ENCODE measurements at regions not wholly inside any gene's neighbourhood (a gene's known extent, or its start where the extent isn't known, plus 50 kb on each side); places are given as distances from the start of the nearest gene placed in this dataset.
"Not testable (repeated sequence)": the region's sequence is repeated elsewhere in the genome, so short reads cannot be mapped to it uniquely, and the experiment has no call there.

- not testable (repeated sequence) for DNase-seq
Observed at GRCh38 chr19:57035740-57036139, 84.0 kb upstream of the USP29 start.

- DNase-seq = no peak
Observed at GRCh38 chr19:57037556-57037955, 82.2 kb upstream of the USP29 start.

GRCh38 chr19:57047743-57048142 lies 72.0 kb upstream of the USP29 start:
- DNase-seq = no peak

- DNase-seq = no peak
Observed at GRCh38 chr19:57050863-57051262, 68.9 kb upstream of the USP29 start.

DNA sequence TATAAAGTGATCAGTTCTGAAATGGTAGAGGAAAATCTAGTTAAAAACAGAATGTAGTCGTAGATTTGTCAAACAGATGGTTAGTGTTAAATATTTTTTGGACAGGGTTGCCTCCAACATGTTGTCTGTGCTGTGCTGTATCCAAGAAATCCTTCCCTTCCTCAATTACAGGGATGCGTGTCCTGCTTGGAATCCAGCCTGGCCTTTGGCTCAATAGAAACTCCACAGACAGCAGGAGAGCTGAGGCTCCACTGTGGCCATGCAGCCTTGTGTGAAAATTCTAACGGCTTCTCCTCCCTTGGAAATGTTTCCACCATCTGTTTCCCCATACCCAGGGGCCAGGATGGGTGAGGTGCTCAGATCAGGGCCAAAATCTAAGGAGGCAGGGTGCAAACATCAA lies 67.7 kb upstream of the USP29 start:
- DNase-seq = no peak

DNA sequence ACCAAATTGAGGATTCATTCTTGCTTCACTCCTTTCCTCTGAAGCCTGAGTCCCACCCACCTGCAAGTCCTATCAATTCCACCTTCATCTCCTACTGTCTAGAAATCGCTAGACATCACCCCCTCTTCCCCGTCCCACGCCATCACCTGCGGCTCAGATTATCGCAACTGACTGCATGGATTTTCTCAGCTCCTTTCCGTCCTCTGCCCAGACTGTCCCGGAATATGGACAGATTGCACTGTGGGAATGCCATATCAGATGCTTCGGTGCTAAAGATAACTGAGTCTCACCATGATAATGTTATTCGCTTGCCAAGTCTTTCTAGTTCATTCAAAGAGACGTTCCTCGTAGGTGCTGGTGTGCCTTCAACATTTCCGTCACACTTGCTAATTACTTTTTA lies 66.4 kb upstream of the USP29 start:
- DNase-seq = no peak

- DNase-seq = no peak
Observed at GRCh38 chr19:57055956-57056355, 63.8 kb upstream of the USP29 start.

GRCh38 chr19:57057036-57057686 lies 62.6 kb upstream of the USP29 start:
- no peak for DNase-seq

GRCh38 chr19:57058871-57059270 lies 60.9 kb upstream of the USP29 start:
- DNase-seq = no peak

- no peak for DNase-seq
Observed at GRCh38 chr19:57063070-57063469, 56.7 kb upstream of the USP29 start.

DNA sequence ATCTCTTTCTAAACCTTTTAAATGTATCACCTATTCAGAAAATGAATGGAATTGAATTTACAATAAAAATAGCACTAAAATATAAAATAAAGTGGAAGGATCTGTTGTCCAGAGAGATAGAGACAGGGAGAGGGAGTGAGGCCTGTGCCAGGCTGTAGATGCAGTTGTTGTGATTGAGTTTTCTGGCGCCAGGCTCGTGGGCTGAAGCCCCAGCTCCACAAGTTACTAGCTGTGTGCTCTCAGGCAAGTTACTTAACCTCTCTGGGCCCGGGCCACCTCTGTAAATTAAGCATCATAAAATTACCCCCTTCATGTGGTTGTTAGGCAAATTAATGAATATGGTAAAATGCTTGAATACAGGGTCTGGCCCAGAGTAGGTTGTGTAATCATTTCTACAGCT lies 52.3 kb upstream of the USP29 start:
- no peak for DNase-seq

DNA sequence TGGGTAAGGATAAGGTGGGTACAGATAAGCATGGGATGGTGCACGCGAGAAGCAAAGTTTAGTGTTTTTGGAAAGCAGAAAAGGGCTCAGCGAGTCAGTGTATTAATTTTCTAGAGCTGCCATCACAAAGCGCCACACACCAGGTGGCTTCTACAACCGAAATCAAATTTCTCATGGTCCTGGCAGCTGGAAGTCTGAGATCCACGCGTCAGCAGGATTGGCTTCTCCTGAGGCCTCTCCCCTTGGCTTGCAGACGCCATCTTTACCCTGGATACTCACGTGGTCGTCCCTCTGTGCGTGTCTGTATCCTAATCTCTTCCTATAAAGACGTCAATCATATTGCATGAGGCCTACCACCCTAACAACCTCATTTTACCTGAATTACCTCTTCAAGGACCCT lies 51.5 kb upstream of the USP29 start:
- no peak for DNase-seq

DNA sequence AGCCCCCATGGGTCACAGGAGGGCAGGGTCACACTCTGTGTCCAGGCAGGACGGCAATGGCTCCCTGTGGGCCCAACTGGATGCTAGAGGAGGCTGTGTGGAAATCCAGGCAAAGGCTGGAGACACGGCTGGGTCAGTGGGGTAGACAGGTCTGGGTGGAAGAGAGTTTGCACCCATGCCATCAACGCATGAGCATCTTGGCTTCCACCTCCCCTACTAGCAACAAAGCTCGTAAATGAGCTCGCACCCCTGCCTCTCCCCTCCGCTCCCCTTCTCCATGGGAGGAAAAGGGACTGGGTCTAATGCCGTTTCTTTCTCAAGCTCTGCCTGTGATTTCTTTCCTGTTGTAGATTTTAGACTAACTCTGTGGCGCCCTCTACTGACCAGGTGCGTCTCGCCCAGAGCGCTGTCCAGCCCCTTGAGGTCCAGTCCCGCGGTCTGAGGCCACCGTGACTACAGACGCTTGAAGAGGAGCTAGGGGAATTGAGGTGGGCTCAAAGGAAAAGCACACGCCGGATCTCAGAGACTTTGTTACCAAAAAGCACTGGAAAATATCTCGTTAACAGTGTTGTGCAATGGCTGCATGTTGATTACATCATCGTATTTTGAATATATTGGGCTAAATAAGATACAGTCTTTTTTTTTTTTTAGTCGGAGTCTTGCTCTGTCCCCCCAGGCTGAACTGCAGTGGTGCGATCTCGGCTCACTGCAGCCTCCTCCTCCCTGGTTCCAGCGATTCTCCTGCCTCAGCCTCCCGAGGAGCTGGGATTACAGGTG lies 50.7 kb upstream of the USP29 start:
- no peak for DNase-seq
